ENCODE measurements at regions not wholly inside any gene's neighbourhood (a gene's known extent, or its start where the extent isn't known, plus 50 kb on each side); places are given as distances from the start of the nearest gene placed in this dataset.
"Not testable (repeated sequence)": the region's sequence is repeated elsewhere in the genome, so short reads cannot be mapped to it uniquely, and the experiment has no call there.

DNA sequence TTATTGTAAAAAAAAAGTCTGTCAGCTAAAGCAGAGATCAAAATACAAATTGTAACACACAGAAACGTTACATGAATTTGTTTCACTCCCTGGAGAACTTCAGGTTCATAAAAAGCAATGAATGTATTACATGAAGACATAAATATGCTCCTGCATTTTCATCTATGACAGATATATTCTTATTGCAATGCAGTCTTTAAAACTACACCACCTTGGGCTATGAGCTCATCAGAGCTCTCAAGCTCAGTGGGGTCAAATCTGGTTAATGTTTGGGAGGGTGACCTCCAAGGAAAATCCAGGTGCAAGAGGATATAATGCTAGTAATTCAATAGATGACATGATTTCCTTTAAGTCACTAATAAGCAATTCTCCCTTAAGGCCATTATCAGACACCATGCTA is 606.8 kb downstream of the EPHA3 start:
- no peak for DNase-seq (ENCODE audit: low spot score)
- intact Hi-C loops (cut with DNase I) = no loop called here

DNA sequence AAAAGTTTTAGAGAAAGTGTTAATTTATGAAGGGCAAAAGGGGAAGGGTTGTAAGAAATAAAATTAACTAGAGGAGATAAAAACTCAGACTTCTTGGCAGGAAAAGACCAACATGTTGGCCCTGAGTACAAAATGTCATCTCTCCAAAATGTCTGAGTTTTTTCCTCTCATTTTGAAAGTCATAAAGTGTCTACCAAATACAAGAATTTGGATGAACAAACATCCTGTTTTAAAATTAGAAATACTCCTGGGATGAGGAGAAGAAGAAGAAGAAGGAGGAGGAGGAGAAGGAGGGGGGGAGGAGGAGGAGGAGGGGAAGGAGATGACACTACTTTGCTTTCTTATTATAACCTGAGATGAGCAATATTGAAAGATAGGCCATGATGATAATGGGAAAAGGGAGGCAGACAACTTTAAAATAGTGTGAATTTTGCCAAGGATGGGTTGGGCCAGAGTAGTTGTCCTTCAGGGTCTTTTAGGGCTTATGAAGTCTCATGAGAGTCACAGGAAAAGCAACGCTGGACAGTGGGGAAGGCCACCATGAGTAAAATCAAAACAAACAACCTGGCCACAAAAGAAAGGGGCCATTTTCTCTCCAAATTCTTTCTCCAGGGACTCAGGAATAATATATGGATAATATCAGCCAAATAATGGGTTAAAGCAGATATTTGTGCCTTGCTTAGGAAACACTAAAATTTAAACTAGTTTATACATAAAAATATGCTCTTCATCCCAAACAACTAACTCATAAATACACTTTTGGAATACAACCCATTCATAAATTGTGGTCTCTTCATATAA is 632.9 kb downstream of the EPHA3 start:
- DNase-seq (ENCODE audit: low spot score) = no peak
- intact Hi-C loops (cut with DNase I) = no loop called here

- no peak for DNase-seq (ENCODE audit: low spot score)
- intact Hi-C loops (cut with DNase I) = no loop called here
Observed at GRCh38 chr3:89740881-89741177, 633.4 kb downstream of the EPHA3 start.

DNA sequence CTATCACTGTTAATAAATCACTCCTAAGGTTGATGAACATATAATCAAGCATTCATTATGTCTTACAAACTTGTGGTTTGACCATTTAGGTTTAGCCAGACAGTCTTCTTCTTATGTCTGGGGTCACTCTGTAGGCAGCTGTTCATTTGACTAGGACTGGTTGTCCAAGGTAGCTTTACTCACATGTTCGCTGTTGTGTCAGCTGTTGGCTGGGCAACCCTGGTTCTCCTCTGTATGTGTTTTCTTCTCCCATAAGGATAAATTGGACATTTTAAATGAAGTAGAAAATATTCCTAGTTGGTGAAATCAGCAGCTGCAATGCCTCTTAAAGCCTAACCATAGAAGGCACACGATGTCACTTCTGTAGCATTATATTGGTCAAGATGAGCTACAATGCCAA is 635.1 kb downstream of the EPHA3 start:
- intact Hi-C loops (cut with DNase I) = no loop called here
- DNase-seq (ENCODE audit: low spot score) = no peak

- DNase-seq (ENCODE audit: low spot score); intact Hi-C loops (cut with DNase I): not testable (repeated sequence)
Observed at GRCh38 chr3:89747541-89748278, 640.3 kb downstream of the EPHA3 start.

DNA sequence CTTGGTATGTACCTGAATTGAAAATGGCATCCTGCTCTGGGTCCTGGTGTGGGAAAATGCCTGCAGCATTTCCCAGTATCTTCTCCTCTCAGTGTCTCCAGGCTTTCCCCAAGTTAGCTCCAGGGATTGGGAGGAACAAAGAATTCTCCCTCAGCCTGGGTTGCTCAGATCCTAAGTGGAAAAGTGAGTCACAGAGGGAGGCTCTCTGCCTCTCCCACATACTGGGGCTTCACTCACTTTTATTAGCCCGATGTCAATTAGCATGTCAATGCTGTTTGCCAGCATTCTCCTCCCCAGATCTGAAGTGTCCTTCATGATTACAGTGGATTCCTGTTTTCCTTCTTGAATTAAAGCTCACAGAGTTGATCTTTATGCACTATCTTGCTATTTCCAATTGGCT is 655.0 kb downstream of the EPHA3 start:
- intact Hi-C loops (cut with DNase I) = no loop called here
- no peak for DNase-seq (ENCODE audit: low spot score)

DNA sequence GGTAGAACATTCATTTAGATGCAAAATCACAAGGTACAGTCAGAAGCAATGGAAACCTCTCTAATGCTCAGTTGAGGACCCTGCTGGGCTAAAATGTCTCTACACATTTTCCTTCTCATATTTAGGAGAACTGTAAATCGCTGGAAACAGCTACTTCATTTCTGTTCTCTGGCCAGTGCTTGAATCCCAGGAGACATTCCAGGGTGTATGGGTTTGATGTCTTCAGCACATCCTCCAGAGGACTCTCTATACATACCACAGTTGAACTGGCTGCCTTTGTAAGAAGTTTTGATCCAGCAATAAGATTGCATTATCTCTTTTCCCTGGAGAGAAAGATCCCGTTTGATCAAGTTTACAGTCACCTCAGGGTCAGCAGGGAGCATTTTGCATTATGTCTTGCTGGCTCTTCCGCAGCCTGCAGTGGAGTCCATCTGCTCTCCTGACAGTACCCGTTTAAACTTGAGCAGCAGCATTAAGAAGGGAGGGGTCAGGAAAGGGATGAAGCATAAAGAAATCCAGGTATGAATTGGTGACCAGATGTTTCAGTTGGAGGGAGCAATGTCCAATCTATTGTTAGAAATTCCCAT is 676.0 kb downstream of the EPHA3 start:
- DNase-seq (ENCODE audit: low spot score) = no peak
- intact Hi-C loops (cut with DNase I) = loop anchor here in 1 of 2 donors (2.0 kb wide), 1 partner anchor 55 kb away; no protein-coding TSS in a partner anchor

DNA sequence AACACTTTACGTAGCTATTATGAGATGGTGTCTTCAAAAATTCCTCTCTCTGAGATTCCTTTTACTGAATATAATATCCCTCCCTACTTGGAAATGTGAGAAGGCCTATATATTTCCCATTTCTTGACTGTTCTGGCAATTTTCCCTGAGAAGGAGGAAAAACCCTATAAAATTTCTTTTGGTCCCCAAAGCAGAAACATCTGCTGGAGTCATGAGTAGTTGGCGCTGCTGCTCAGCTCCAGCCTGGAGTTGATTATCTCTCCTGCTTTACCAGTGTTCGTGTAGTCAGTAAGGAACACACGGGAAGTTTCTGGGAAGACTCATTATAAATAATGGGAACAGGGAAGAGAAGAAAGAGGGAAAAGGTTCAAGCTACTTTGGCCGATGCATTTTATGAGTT is 680.1 kb downstream of the EPHA3 start:
- DNase-seq (ENCODE audit: low spot score) = no peak
- intact Hi-C loops (cut with DNase I) = no loop called here

DNA sequence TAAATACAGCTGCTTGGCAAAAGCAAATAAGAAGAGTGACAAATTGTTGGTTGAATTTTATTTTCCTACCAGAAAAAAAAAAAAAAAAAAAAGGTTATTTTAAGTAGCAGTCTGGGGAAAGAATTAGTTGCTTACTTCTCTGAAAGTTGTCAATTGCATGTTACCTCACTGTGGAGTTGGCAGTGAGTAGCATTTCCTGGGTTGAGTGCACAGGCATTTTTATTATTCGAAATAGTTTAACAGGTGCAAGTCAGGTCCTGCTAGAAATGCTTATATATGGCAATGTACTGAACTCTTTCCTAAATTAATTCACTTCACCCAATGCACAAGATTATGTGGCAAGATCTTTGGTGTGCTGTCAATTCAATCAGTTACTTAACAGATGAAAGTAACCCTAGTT is 680.6 kb downstream of the EPHA3 start:
- no peak for DNase-seq (ENCODE audit: low spot score)
- intact Hi-C loops (cut with DNase I) = no loop called here

DNA sequence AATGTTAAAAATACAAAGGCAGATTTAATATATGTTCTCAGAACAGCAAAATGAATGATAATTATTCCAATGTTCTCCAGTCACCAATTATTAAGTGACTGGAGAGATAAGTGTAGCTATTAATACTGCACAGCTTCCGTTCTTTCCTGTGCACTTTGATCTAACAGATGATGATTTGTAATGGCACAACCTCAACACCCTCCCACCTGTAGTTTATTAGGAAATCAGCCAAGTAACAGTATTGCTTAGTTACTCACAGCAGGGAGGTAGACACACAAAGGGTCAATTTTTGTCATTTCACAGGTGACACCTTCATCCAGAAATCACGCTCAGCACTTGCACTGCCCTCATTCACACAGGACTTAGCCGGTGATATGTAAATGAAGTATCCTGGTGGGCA is 688.1 kb downstream of the EPHA3 start:
- intact Hi-C loops (cut with DNase I) = no loop called here
- no peak for DNase-seq (ENCODE audit: low spot score)

DNA sequence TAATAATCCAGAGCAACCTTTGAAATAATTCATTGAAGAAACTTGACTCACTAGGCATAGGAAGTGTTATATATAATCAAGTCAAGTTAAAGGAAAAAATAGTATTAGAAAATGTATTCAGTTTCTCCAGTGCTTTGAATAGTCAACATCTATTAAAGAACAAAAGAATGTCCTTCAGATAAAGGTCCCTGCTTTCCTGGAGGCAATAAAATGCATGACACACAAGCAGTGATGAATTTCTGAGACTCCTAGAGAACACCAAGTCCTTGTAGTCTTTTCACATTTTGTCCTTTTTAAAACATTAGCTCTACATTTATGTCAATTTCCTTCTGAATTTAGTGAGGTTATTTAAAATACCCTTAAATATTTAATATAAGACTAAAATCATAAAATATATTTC is 695.5 kb downstream of the EPHA3 start:
- intact Hi-C loops (cut with DNase I) = no loop called here
- no peak for DNase-seq (ENCODE audit: low spot score)

GRCh38 chr3:89803711-89804110 is 696.3 kb downstream of the EPHA3 start:
- no peak for DNase-seq (ENCODE audit: low spot score)
- intact Hi-C loops (cut with DNase I) = no loop called here

- no peak for DNase-seq (ENCODE audit: low spot score)
- intact Hi-C loops (cut with DNase I) = no loop called here
Observed at GRCh38 chr3:89806166-89806565, 698.7 kb downstream of the EPHA3 start.

GRCh38 chr3:89808680-89809197 is 701.3 kb downstream of the EPHA3 start:
- intact Hi-C loops (cut with DNase I) = no loop called here
- no peak for DNase-seq (ENCODE audit: low spot score)

DNA sequence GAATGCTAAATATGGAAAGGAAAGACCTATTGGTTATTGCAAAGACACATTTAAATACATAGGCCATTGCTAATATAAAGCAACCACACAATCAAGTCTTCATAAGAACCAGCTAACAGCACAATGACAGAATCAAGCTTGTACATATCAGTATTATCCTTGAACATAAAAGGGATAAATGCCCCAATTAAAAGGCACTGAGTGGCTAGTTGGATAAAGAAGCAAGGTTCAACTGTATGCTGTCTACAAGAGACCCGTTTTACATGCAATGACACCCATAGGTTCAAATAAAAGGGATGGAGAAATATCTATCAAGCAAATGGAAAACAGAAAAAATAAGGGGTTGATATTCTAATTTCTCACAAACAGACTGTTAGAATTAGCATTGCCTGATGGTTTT is 706.1 kb downstream of the EPHA3 start:
- DNase-seq (ENCODE audit: low spot score) = no peak
- intact Hi-C loops (cut with DNase I) = no loop called here

DNA sequence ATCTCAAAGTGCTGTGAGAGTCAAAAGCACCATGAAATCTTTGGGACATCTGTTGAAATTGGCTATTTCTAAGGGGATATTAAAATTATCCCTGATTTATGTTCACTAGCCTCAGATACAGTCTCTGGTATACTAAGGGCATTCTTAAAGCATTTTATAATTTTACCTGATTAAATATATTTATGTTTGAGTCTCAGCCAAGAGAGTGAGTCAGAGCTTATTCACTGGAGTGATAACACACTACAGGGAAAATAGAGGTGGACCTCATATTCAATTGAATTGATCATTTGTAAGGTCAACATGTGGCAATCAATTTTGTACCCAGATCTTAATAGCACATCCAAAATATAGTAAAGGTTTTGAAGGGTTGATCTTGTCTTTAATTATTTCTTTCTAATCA is 733.6 kb downstream of the EPHA3 start:
- DNase-seq (ENCODE audit: low spot score) = no peak
- intact Hi-C loops (cut with DNase I) = loop anchor here in 1 of 2 donors (5.0 kb wide), 1 partner anchor 1264 kb away; no protein-coding TSS in a partner anchor

DNA sequence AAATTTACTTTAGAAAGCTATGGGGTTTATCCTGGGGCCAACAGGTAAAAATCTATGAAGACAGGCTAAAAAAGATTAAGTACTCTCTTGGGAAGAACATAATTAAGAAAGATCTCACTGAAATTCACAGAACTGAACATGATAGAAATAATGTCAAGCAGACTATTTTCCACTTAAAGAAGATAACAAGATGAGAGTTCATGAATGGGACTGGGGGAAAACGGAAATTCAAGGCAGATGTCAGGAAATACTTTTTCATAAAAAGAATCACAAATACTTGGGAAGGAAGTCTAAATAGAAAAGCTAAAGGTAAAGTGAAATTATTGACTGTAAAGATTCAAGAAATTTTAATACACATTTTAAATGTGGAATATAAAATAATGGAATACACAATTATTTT is 737.6 kb downstream of the EPHA3 start:
- DNase-seq (ENCODE audit: low spot score) = no peak
- intact Hi-C loops (cut with DNase I) = no loop called here

- intact Hi-C loops (cut with DNase I) = no loop called here
- DNase-seq (ENCODE audit: low spot score) = no peak
Observed at GRCh38 chr3:89847955-89848354, 740.5 kb downstream of the EPHA3 start.

DNA sequence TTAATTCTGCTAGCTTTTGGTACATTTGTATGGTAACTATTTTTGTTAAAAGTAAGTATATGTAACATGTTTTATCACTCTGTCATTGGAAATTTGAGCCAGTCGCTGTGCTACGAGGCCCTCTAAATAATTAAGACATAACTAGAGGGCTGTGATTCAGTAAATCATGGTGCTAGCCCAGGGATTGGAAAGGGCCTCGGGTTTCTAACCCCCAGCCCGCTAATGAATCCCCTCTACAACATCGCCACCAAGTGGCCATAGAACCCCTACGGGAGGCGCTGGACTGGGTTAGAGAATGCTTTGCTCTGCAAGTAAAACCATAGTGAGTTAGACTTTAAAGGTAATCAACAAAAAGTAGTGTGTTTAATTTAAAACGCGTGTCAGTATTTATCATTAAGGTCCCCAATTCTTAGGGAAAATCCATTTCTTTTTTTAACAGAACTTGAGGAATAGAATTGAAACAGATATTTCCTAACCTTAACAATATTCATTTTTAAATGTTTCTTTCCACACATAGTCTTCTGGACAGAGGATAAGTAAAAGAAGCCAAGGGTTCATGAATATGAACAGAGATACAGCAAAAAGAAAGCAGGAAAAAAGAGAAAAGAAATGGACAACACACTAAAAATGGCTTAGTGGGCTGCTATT is 744.7 kb downstream of the EPHA3 start:
- intact Hi-C loops (cut with DNase I) = no loop called here
- no peak for DNase-seq (ENCODE audit: low spot score)

DNA sequence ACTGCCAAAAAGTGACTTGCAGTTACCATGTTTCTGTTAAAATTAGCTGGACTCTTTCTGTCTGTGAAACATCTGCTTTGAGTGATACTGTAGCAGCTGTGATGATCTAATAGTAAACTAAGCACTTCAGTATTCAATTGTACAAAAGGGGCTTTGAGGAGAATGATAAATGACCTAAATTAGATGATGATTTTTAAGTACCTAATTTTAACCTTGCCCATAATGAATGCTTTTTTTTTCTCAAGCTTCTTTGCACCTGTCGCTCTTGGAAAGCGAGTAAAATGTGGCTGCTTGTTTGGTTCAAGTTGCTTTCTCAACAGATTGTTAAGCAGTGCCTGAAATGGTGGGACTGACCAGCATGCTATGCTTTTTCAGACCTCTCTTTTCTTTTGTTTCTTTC is 752.3 kb downstream of the EPHA3 start:
- intact Hi-C loops (cut with DNase I) = no loop called here
- DNase-seq (ENCODE audit: low spot score) = no peak

Data from posterior vena cava (tissue), 2 donors.